ENCODE measurements at regions not wholly inside any gene's neighbourhood (a gene's known extent, or its start where the extent isn't known, plus 50 kb on each side); places are given as distances from the start of the nearest gene placed in this dataset.

DNA sequence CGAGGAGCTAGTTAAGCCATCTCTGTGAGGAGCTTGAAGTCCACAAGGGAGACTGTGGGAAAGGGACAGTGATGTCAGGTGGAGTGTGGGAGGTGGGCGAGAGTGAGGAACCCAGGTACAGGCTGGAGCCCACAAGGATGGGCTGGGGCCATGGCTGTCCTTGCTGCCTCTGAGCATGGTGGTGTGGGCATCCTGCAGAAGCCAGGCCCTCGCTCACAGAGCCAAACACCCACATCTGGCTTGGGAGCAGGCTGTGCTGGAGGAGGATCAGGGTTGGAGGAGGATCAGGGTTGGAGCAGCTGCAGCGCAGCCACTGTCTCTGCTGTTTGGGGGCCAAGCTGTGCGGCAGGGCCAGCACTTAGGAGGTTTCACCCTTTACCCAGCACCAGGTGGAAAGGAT, 58.2 kb upstream of the ENPP7 start:
- TF ChIP-seq, protein P1, sequence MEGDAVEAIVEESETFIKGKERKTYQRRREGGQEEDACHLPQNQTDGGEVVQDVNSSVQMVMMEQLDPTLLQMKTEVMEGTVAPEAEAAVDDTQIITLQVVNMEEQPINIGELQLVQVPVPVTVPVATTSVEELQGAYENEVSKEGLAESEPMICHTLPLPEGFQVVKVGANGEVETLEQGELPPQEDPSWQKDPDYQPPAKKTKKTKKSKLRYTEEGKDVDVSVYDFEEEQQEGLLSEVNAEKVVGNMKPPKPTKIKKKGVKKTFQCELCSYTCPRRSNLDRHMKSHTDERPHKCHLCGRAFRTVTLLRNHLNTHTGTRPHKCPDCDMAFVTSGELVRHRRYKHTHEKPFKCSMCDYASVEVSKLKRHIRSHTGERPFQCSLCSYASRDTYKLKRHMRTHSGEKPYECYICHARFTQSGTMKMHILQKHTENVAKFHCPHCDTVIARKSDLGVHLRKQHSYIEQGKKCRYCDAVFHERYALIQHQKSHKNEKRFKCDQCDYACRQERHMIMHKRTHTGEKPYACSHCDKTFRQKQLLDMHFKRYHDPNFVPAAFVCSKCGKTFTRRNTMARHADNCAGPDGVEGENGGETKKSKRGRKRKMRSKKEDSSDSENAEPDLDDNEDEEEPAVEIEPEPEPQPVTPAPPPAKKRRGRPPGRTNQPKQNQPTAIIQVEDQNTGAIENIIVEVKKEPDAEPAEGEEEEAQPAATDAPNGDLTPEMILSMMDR (IDR thresholded peaks at IDR 0.05 in 4 of 5, conservative IDR thresholded peaks at IDR 0.05 in 1 of 5): no peak
- no peak for TF ChIP-seq POLR2A (IDR thresholded peaks at IDR 0.05)

All from gastrocnemius medialis (tissue), 4 donors.